HUDEP-2 (cell line): ENCODE measurements at regions not wholly inside any gene's neighbourhood (a gene's known extent, or its start where the extent isn't known, plus 50 kb on each side); places are given as distances from the start of the nearest gene placed in this dataset.

Experiments used
- DNase-seq, 76 experiments: peaks; one replicate each; lab custom pipeline; 2025; ENCODE audit not compliant: unreplicated experiment in 76 of 76; lab: John Stamatoyannopoulos, UW

GRCh38 chr4:12244973-12245372 is 816.3 kb upstream of the HS3ST1 start:
- no peak for DNase-seq

GRCh38 chr4:12242354-12242753 is 813.7 kb upstream of the HS3ST1 start:
- no peak for DNase-seq

GRCh38 chr4:12239897-12240636 is 811.4 kb upstream of the HS3ST1 start:
- no peak for DNase-seq

GRCh38 chr4:12231098-12231497 is 802.4 kb upstream of the HS3ST1 start:
- DNase-seq: no peak

GRCh38 chr4:12221031-12221430 is 792.3 kb upstream of the HS3ST1 start:
- DNase-seq: no peak

GRCh38 chr4:12211636-12212035 is 782.9 kb upstream of the HS3ST1 start:
- no peak for DNase-seq

- no peak for DNase-seq
Observed at GRCh38 chr4:12207396-12207795, 778.7 kb upstream of the HS3ST1 start.

DNA sequence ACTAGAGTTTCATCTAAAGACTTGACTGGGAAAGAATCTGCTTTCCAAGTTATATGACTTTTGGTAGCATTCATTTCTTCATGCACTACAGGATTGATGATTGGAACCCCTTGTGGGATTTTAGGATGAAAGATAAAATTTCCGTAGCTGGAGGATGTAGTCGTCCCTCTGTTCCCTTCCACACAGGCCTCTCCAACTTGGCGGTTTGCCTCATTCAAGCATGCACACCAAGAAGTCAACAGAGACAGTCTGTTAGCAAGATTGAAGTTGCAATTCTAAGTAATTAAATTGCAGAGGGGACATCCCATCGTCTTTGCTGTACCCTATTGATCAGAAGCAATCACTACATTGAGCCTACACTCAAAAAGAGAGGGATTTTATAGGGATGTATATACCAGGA is 777.4 kb upstream of the HS3ST1 start:
- DNase-seq: no peak

- no peak for DNase-seq
Observed at GRCh38 chr4:12203945-12204344, 775.3 kb upstream of the HS3ST1 start.

- DNase-seq: no peak
Observed at GRCh38 chr4:12200226-12200625, 771.5 kb upstream of the HS3ST1 start.

GRCh38 chr4:12186526-12186925 is 757.8 kb upstream of the HS3ST1 start:
- no peak for DNase-seq

- no peak for DNase-seq
Observed at GRCh38 chr4:12178614-12179610, 750.2 kb upstream of the HS3ST1 start.

DNA sequence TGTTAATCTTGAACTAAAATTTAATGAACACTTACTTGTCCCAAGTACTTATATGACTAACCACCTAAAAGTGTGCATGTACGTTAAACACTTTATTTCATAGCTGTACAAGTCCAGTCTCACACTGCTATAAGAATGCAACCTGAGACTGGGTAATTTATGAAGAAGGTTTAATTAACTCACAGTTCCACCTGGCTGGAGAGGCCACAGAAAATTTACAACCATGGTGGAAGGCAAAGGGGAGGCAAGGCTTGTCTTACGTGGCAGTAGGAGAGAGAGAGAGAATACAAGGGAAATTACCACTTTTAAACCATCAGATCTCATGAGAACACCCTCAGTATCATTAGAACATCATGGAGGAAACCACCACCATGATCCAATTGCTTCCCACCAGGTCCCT is 748.7 kb upstream of the HS3ST1 start:
- DNase-seq: no peak

DNA sequence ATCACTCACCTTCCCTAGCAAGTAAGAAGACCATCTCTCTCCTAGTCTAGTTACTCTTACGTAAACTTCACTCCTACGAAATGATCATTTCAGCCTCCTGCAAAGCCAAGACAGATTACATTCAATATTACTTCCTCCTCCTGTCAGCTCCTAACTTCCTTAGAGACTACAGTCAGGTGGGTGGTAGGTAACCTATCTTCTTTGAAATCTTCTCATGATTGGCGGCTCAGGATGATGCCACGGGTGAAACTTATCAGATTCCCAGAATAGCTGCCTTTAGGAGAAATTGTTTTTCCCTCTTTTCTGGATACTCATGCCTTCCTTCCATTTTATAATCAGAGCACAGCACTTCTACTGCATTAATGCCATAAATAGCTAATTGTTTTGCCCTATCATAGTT is 744.8 kb upstream of the HS3ST1 start:
- no peak for DNase-seq

DNA sequence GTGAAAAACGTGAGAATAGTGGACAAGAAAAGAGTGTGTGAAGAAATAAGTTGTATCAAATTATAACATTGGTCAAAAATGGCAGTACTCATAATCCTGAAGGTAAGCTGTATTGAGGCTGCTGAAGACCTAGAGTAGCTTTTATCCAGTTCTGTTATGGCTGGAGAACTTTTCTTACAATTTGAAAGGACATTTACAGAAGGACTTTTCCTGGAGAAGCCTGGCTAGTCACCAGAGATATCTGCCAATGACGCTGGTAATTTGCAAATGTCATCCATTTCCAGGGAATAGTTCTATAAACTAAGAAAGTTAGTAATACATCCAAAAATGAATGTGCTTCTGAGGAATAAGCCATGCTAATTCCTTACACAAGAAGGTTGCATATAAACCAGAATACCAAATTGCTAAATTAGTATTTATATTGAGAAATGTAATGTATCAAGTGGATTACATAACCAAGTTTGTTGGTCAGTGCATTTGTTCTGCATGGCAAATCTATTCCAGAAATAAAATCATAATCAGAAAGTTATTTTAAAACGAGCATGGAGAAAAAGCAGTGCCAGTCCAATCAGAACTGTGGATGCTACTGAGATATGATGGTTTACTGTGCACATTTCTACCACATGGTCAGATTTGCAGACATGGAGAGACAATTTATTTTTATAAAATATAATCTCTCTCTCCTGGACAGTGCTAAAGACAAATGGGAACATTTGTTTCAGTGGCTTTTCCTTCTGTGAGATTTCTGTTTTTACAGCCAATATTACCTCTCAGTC is 743.7 kb upstream of the HS3ST1 start:
- no peak for DNase-seq

GRCh38 chr4:12170308-12170707 is 741.6 kb upstream of the HS3ST1 start:
- DNase-seq: no peak

DNA sequence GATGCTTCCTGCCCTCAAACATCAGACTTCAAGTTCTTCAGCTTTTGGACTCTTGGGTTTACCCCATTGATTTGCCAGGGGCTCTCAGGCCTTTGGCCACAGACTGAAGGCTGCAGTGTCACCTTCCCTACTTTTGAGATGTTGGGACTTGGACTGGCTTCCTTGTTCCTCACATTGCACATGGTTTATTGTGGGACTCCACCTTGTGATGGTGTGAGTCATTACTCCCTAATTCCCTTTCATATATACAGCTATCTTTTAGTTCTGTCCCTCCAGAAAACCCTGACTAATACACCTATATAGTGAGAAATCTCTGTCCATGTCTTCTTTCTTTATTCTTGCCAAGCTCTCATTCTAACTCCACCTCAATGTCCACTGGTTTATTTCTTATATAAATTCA is 736.9 kb upstream of the HS3ST1 start:
- DNase-seq: no peak

DNA sequence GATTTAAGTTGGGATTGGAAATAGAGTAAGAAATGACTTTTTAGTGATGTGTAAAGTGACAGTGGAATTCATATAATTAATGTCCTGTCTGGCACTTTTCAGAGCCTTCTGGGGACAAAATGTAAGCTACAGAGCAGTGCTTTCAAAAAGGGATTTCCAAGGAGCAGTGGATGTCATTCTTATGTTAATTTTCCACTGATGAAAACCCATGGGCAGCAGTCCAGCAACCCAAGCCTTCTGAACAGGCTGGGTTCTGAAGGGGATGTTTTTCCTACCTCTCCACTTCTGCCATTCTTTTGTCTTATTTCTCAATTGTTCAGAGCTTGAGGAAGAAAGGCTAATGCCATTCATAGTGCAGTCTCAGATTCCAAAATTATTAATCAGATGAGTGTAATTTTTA is 717.6 kb upstream of the HS3ST1 start:
- DNase-seq: no peak

- no peak for DNase-seq
Observed at GRCh38 chr4:12145768-12146167, 717.1 kb upstream of the HS3ST1 start.

GRCh38 chr4:12145106-12145505 is 716.4 kb upstream of the HS3ST1 start:
- DNase-seq: no peak

GRCh38 chr4:12144051-12144450 is 715.4 kb upstream of the HS3ST1 start:
- no peak for DNase-seq
